OCI-LY1 (cell line): ENCODE measurements at regions not wholly inside any gene's neighbourhood (a gene's known extent, or its start where the extent isn't known, plus 50 kb on each side); places are given as distances from the start of the nearest gene placed in this dataset.

Experiments used
- CTCF ChIP-seq: fragments of 200-600 bp; sonication (generic), shearing (Covaris generic); IDR thresholded peaks from 2 replicates; pipeline ENCODE4 v1.5.1; 2017; ENCODE audit warnings: mild to moderate bottlenecking, antibody characterized with exemption, low read length, moderate library complexity, mixed read lengths
- EZH2 ChIP-seq: fragments of 200-600 bp; sonication (generic), shearing (Covaris generic); IDR thresholded peaks from 2 replicates; pipeline ENCODE4 v1.8.0; 2017; ENCODE audit warnings: borderline replicate concordance, mixed run types, mild to moderate bottlenecking, antibody characterized with exemption, low read length, moderate library complexity, mixed read lengths

- TF ChIP-seq CTCF, result no peak
- no peak for TF ChIP-seq EZH2
Measured at GRCh38 chr3:101945980-101946379, 96.7 kb downstream of the NFKBIZ start.
